HFF-Myc (cell line): ENCODE measurements at regions not wholly inside any gene's neighbourhood (a gene's known extent, or its start where the extent isn't known, plus 50 kb on each side); places are given as distances from the start of the nearest gene placed in this dataset.

ENCODE experiments used
- DNase-seq: peaks from one replicate; pipeline ENCODE4 v3.0.0-alpha.2; 2011; ENCODE audit warnings: low read depth; ENCODE audit errors: extremely low read depth
- H3K4me3 ChIP-seq: replicated peaks from 2 replicates; pipeline ENCODE4 v1.5.1; 2011; ENCODE audit warnings: low read depth, mild to moderate bottlenecking, control low read depth, low read length
- TF ChIP-seq, protein P1 (sequence below): IDR thresholded peaks from 2 replicates; pipeline ENCODE4 v1.5.1; 2012; ENCODE audit warnings: mild to moderate bottlenecking, low read depth, low read length, control low read depth; ENCODE audit errors: missing control alignments

DNA sequence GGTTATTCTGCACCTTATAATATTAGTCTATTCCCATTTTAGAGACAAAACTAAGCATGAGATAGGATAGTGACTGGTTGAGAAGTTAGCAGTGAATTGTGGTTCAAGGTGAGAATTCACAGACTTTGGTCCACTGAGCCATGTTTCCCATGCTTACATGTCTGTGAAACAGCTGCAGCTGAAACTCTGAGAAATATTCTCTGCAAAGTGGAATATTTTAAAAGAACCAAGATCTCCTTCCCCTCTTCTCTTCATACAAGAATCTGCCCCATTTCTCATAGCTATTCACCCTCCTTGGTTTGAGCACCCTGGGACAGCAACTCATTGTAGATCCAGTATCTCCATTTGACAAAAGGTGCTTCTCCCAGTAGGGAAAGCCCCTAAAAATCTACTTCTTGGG is 70.2 kb upstream of the TMEM170B start:
- no peak overlapping the region for H3K4me3 ChIP-seq
- no peak for DNase-seq
- TF ChIP-seq, protein P1, sequence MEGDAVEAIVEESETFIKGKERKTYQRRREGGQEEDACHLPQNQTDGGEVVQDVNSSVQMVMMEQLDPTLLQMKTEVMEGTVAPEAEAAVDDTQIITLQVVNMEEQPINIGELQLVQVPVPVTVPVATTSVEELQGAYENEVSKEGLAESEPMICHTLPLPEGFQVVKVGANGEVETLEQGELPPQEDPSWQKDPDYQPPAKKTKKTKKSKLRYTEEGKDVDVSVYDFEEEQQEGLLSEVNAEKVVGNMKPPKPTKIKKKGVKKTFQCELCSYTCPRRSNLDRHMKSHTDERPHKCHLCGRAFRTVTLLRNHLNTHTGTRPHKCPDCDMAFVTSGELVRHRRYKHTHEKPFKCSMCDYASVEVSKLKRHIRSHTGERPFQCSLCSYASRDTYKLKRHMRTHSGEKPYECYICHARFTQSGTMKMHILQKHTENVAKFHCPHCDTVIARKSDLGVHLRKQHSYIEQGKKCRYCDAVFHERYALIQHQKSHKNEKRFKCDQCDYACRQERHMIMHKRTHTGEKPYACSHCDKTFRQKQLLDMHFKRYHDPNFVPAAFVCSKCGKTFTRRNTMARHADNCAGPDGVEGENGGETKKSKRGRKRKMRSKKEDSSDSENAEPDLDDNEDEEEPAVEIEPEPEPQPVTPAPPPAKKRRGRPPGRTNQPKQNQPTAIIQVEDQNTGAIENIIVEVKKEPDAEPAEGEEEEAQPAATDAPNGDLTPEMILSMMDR: no peak

DNA sequence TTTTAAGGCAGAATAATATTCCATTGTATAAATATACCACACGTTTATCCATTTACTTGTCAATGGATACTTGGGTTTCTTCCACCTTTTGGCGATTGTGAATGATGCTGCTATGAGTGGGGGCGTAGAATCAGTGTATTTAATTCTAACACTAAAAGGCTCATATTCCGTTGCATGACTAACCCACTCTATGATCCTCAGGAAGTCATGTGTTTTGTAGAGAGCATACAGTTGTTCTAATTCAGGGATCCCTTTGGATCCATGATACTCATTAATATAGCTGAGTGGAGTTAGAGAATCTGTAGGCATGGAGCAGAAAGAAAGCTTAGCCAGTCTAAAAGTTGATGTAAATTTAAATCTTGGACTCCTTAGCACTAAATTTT is 74.2 kb upstream of the TMEM170B start:
- DNase-seq: no peak
- no peak overlapping the region for H3K4me3 ChIP-seq
- TF ChIP-seq, protein P1: no peak

DNA sequence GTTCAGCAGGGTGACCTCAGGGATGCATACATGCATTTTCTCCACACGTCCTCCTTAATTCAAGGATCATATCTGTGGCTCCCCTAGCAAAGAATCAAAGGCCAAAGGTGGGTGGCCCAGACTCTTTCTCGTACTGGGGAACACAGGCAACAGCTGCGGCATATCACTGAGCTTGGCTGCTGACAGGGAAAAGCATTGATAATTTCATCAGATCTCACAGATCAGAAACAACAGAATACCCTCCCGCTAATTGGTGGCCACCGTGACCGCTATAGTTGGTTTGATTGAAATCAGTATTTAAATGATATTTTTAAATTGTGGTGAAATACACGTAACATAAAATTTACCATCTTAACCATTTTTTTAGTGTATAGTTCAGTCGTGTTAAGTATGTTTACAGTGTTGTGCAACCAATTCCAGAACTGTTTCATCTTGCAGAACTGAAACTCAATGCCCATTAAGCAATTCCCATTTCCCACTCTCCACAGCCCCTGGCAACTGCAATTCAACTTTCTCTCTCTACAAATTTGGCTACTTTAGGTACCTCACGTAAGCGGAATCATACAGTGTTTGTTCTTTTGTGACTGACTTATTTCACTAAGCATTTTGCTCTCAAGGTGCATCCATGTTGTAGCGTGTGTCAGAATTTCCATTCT is 74.7 kb upstream of the TMEM170B start:
- DNase-seq: no peak
- TF ChIP-seq, protein P1: no peak
- H3K4me3 ChIP-seq: no peak overlapping the region

DNA sequence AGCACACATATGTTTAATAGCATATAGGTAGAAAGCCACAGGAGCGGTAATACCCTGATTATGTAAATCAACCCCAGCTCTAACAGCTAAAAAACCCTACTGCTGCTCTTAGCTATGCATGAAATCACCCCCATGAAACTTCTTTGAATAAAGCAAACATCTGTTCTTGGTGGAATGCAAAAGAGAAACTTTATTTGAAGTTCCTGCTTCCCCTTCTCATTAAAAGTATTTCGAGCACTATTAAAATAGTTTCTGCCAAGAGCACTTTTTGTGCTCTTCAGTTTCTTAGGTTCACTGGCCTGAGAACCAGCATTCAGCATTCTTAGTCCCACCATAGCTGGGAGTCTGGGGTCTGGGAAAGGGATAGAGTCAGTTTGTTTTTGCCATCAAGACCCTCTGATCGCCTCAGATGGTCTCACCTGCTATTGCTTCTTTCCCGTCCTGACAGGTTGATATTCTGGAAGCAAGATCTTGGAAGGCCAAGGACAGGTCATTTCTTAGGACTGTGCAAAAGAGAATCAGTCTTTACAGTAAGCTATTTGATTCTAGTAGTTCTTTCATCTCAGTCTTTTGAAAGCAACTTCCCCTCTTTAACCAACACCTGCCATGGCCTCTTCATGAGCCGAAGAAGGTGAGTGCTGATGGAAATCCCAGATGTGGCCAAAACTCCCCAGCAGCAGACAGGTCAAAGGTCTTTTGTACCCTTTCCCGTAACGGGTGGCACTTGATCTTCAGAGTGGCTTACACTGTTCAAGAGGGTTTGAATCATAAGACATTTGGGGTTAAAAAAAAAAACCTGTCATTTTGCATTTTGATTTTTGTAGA is 76.5 kb upstream of the TMEM170B start:
- no peak for DNase-seq
- TF ChIP-seq, protein P1: no peak
- no peak overlapping the region for H3K4me3 ChIP-seq

DNA sequence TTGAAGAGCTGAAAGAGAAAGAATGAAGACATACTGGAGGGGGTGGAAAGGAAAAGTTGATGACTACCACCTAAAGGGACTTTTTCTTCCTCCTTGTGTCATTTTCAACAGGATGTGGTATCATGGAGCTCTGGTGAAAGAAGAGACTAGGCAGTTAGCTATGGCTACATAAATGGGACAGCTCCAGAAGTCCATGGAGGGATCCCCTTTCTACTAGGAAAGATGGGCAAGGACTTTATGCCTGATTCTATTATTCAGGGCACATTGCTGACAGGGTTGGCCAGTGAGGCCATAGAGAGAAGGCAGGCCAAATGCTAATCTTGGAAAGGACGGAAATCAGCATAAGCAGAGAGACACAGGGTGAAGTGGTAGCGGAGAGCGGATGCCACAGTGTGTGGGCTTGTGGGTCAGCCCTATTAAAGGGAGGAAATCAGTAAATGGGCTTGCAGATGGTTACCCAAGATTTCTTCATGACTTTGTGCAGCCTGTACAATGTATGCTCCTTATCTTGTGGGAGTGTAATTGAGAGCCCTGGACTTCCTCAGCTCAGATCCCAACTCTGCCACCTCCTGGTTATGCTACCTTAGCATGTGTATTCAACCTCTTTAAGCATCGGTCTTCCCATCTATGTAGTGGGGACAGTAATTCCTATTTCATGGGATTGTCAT is 77.4 kb upstream of the TMEM170B start:
- DNase-seq: peak; percentile 4
- TF ChIP-seq, protein P1: peak; percentile 13
- H3K4me3 ChIP-seq: no peak overlapping the region

DNA sequence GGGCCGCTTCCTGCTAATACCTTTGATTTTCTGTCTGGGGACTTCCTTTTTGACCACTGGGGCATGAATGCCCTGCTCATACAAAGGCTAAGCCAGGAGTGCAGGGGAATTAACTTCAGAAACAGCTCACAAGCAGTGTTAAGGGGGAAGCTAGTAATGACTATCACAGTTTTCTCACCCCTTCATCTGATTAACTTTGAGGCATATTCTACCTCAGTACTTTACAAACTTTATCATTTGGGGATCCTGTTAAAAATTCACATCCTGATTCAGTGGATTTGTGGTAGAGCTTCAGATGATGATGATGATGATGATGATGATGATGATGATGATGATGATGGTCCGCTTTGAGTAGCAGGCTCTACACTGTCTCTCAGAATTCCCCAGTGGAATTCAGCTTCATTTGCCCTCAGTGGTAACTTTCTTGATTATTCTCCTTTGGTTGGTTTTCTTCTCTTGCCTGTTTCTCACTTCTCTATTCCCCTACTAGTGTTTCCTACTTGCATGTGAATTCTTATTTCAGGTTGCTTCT is 78.4 kb upstream of the TMEM170B start:
- H3K4me3 ChIP-seq: no peak overlapping the region
- no peak for DNase-seq
- TF ChIP-seq, protein P1: no peak
